Middle frontal gyrus (tissue), 1 donor: ENCODE measurements at regions not wholly inside any gene's neighbourhood (a gene's known extent, or its start where the extent isn't known, plus 50 kb on each side); places are given as distances from the start of the nearest gene placed in this dataset.
"Not testable (repeated sequence)": the region's sequence is repeated elsewhere in the genome, so short reads cannot be mapped to it uniquely, and the experiment has no call there.

Experiments
- DNase-seq: peaks from one replicate; pipeline ENCODE4 v3.0.0-alpha.2; 2015; ENCODE audit warnings: low spot score; ENCODE audit errors: extremely low spot score

DNA sequence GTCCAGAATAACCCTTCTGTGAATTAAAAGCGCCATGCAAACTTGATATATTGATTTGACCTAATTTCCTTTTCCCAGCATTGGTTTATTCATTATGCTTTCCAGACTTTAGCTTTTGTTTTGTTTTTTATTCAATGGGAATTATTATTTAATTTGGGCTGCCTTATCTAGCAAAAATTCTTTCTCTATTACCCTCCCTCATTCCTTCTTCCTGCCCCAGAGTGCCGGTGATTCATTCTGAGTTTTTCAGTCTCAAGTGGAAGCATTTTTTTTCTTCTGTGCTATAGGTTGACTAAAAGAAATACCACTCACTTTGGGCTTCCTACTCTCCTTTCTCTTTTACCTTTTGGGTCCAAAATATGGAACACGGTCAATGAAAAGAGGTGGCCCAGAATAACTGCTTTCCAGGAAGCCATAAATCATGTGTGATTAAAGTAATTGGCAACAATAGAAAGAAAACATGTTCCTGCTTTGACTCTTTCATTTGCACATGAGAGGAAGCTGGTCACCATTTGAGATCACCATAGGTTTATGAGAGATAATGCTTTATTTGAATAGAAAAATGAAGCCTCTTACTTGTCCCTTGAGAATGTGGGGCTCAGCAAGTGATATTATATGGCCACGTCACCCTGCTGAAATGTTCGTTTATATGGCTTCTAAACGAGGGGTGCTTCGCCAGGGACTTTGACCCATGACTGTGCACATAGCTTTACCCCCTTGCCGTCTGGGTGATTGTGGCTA is 422.8 kb upstream of the ZEB2 start:
- DNase-seq: no peak

DNA sequence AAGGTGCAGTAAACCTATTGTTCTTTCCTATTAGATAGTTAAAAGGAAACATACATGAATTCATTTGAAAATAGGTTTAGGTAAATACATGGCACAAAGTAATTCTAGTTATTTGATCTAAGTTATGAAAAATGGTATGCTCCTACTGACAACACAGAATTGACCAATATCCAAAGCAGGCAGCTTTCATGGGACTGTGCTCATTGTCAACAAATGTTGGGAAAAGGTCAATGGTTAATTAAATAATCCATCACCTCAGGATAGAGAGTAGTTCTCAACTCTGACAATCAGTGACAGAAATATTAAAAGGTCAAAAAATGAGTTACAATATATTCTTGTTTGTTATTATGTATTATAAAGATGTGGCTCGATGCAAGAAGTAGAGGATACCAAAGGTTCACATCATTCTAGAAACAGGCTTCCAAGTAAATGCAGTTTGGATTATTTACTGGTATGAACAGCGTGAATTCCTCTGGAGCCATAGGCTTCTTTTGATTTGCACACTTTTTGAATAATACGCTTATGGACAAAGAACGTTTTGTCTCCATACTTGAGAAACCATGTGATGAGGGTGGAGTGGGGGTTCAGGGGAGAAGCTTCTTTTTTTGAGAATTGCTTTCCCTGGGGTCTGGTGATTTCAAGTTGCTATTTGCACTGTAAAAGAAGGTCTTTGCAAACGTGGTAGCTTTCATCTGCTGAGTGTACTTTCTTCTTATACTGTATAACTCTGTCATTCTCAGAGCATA is 422.0 kb upstream of the ZEB2 start:
- no peak for DNase-seq

DNA sequence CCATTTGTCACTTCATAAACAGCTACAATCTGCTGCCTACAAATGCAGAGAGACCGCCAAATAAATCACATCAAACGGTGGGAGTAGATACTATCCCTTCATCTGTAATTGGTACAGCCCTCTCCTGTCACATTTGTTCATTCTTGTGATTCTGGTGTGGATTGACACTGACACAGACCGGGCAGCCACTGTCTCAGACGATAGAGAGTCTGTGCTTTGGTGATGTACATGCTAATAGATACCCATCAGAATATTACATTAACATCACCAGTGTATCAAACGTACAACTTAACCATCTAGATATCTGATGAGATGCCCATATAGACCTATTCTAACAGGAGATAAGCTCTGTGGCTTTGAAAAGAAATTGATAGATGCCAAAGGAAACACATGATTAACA is 419.7 kb upstream of the ZEB2 start:
- DNase-seq: no peak

DNA sequence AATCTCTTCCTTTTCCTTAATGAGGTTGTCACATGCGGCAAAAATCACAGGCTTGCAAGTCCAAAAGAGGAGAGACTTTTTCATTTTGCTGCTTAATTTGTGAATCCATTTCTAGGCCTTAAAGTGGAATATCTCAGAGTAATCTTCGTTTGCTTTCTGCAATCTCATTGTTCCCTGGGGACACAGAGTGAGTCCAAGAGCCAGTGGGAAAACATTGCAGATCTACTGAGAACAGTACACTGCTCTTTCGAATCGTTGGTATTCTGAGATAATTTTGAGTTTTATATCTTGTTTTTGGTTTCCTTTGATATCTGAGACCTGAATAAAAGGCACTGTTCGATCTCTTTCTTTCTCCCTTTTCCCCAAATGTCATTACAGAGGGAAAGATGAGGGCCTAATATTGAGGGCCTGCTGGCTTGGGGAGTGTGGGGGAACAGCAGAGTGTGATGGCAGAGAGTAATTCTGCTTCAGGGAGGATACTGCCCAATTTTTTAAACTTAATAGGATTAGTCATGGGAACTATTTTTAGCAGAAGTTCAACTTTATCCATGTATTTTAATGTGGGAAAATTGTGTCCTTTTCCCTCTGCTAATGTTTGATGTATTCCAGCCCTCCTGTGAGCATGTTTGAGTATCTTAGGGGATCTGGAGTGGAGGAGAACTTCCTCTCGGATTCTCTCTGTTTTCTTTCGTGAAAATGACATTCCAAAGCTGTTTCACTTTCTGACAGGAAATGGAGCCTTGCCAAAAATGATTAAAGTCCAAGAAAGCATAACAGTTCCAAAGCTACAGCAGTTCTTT is 418.2 kb upstream of the ZEB2 start:
- no peak for DNase-seq

DNA sequence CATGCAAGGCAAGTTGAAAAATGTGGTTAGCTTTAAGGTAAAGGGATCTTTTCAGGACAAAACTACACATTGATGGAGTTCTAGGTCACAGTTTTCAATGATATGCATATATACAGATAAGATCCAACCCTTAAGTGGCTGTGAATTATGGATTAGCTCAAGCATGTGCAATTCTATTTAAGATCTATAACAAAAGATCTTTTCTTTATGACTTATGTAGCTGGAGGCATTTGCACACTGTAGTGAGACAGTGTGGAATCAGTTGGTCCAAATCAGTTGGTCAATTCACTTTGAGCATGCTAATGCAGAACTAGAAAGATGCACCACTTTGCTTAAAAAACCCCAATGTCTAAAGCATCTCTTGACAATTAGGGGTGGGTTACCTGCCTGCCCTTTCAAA is 417.1 kb upstream of the ZEB2 start:
- DNase-seq: no peak

DNA sequence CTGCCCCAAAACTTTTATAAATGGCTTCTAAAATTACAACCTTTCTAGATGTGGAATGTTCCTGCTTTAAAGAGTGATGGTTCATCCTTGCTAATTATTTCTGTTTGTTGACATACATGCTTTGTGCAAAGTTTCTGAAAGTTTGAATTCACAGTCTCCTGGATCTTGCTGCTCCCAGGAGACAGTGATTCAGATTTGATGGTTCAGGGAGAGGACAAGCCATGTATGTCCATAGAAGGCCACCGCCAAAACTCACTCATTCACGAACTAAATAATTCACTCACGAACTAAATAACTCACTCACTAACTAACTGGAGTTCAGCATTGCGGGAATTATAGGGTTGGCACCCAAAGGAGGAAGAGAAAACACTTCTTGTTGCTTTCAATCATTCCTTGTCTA is 416.5 kb upstream of the ZEB2 start:
- no peak for DNase-seq

DNA sequence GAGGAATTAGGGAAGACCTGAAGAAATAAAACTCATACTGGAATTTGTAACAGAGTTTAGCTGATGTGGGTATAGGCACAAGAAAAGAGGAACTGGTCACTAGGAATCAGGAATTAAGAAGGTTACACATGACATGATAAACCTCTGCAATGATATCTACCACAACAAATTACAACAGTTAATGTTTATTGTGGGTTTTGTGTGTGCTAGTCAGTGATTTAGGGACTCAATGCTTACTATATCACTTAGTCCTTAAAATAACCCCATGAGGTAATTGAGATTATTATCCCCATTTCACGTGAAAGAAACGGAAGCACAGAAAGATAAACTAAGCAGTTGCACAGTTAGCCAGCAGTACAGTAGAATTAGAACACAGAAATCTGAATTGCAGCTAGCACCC is 415.8 kb upstream of the ZEB2 start:
- DNase-seq: no peak

DNA sequence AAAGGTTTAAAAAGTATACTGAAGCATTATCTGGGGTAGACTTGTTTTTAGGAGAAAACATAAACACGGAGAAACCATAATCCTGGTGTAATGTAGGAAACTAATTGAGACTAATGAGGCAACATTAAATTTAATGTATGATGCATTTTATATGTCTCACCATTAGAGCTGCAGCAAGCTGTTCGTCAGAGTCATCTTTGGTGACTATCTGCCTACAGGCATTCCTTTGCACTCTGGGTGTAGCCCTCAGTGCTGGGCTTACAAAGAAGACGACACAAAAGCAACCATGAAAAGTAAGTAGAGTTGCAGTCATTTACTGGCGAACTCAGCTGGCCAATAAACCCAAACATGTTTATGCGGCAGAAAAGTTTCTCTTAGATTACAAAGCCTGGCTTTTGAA is 415.3 kb upstream of the ZEB2 start:
- DNase-seq: no peak

DNA sequence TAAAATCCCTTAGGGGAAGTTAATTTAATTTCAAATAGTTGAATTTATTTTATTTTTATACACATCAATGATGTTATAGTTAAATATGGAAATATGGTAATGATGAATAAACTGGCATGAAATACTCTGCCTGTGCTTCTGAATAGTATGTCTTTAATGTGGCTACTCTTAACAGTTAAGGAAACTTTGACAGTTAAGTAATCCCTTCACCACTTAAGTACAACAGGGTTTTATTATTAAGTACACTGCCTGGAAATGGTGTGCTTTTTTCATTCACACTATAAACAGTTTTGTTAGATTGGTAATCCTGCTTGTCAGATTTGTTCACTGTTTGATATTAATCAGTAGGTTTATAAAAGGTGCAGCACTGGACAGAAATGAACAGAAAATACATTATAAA is 412.0 kb upstream of the ZEB2 start:
- no peak for DNase-seq

DNA sequence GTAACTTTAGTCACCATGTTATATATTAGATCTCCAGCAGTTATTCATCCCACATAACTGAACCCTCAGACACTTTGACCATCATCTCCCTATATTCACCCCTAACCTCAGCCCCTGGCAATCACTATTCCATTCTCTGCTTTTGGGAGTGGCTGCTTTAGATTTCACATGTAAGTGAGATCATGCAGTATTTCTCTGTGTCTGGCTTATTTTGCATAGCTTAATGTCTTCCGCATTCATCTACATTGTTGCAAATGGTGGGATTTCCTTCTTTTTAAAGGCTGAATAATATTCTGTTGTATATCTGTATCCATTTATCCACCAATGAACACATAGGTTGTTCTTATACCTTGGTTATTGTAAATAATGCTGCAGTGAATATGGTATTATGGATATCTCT is 411.6 kb upstream of the ZEB2 start:
- no peak for DNase-seq

DNA sequence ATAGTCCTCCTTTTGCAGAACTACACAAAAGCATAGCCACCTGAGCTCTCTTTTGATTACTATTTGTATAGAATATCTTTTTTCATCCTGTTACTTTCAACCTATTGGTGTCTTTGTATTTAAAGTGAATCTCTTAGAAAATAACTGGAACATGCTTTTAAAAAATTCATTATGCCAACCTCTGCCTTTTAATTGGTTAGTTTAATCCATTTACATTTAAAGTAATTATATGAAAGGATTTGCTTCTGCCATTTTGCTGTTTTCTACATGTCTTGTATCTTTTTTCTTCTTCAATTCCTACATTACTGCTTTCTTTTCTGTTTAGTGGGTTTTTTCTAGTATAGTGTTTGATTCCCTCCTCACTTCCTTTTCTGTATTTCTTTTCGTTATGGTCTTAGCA is 407.5 kb upstream of the ZEB2 start:
- DNase-seq: no peak

DNA sequence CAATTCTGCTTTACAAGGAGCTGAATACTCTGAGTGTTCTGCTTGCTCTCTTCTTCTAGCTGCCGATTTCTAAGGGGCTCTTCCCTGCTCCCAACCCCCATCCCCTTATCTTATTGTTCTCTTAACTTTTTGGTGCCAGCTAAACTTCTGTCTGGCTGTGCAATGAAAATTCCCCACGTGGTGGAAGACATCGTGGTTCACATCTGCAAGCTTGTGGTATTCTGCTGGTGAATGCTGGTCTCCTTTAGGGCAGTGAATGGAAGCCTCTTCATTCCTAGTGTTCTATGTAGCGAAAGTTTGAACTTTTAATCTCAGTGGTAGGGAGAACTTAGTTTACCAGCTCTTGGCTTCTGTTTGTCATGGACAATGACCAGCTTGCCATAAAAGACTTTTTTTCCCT is 406.0 kb upstream of the ZEB2 start:
- no peak for DNase-seq

DNA sequence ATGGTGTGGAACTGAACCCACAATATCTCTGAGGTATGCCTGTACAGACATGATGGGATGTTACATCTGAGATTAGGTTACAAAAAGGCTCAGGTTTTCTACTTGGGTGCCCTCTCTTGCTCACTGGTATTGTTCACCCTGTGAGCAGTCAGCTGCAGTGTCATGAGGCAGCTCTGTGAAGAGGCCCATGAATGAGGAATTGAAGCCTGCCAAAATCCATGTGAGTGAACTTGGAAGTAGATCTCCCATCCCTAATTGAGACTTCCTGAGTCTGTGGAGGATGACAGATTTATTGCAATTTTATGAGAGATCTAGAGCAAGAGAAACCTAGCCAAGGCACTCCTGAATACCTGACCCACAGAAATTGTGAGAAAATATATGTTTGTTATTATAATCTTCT is 404.9 kb upstream of the ZEB2 start:
- no peak for DNase-seq

DNA sequence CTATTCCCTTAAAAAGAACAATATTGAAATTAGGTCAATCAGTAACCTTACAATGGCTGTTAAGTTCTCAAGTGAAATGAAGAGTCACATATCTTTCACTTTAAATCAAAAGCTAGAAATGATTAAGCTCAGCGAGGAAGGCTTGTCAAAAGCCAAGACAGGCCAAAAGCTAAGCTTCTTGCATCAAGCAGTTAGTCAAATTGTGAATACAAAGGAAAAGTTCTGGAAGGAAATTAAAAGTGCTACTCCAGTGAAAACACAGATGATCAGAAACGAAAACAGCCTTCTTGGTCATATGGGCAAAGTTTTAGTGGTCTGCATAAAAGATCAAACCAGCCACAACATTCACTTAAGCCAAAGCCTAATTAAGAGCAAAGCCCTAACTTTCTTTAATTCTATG is 402.6 kb upstream of the ZEB2 start:
- DNase-seq: no peak

DNA sequence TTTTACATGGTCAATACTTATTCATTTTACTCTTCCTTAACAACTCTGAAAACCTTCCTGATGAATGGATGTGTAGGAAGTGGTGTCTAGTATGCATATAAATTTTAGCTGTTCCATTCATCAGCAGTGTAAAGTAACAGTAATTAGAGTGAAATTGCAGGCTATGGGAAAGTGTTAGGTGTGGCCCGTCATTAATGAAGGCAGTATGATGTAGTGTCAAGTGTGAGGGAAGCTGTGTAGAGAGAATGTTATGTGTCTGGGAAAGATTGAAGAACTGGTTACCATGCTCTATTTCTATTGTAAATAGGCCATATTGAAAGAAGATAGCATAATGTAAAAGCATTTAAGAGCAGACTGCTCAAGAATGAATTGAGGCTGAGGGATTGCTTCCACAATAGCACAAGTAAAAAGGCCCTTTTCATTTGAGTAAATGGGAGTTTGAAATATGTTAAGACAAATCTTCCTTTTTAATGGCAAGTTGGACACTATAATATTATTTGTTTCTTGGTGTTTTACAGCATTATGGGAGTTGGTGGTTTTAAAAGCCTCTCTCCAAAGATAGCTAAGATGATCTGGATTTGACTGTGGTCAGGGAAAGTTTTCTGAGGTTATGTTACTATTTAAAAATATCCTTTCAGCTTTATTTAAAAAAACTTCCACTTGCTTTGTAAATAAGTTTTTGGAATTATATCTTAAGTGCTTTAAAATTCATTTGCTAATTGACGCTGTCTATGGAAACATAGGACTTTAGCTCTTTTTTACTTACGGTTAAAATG is 401.0 kb upstream of the ZEB2 start:
- DNase-seq: no peak

DNA sequence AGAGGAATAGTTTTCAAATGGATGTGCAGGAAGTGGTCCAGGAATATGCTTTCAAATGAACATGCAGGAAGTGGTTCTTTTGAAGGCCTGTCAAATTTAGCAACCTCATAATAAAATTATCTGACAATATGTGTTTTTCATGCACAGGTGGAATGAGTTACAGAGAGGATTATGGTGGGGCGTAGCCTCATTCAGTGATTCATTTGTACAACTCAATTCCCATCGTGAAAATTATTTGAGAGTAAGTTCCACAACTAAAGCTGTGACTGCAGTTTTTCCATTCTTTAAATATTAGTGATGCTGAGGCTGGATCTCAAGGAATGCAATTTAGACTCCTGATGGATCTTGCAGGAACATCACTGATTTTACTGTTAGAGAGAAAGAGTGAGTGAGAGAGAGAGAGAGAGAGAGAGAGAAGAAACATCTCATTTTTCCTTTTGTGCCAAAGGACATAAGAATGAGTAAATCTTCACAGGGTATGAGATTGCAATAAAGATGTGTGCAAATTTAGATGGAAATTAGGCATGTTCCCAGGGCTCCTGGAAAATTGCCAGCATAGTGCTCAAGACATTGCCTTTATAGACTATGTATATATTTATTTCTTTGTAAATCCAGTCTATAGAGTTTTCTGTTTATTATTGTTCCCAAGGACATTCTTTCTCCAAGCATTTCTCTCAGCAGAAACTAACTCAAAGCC is 394.9 kb upstream of the ZEB2 start:
- DNase-seq: no peak

DNA sequence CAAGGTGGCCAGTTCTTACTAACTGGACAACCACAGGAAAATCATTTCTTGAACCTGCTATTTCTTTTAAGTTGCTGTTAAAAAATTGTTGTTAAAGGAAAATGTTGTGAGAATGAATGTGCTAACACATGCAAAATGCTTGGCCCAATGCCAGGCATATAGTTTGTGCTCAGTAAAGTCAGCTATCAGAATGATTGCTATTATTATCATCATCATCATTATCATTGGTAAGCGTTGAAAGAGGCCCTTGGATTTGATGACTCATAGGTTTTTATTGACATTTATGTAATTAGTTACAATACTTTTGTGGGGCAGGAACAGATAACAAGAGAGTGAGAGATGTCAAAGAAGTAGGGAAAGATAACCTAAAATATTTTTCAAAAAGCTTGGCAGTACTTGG is 394.2 kb upstream of the ZEB2 start:
- no peak for DNase-seq

DNA sequence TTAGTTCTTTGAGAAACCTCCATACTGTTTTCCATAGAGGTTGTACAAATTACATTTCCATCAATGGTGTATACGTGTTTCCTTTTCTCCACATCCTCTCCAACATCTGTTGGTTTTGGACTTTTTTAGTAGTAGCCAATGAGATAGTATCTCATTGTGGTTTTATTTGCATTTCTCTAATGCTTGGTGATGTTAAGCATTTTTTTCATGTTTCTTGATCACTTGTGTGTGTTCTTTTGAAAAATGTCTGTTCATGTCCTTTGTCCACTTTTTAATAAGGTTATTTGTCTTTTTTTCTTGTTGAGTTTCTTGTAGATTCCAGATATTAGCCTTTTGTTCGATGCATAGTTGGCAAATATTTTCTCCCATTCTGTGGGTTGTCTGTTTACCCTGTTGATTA is 392.3 kb upstream of the ZEB2 start:
- no peak for DNase-seq

DNA sequence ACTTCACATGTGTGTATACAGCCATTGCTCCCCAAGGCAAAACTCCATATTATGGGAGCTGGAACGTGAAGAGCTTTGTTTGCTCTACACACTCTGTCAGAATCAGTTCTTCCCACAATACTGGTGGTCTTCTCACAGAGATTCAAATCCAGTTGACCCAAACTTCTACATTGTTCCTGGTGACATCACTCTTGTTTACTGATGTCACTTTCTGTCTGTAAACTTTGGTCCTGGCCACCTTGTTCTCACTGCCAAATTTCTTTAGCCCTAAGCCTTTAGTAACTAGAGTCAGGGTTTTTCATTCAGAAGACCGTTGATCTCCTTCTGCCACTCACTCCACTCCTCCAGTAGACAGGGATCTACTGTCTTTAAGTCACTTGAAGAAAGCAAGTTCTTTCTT is 386.0 kb upstream of the ZEB2 start:
- DNase-seq: no peak

DNA sequence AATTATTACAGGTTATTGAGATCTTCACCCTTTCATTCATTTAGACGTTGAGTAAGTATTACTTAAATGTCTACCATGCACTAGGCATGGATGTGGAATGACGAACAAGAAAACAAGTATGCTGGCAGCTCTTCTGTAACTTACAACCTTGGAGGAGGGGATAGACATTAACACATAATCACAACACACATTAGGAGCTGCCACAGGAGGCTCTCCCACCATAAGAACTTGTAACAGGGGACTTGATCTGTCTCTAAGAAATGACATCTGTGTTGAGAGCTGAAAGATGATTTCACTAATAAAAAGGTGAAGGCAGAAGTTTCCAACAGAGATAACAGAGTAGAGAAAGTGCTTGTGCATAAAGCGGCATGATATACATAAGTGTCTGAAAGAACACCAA is 384.7 kb upstream of the ZEB2 start:
- DNase-seq: no peak

DNA sequence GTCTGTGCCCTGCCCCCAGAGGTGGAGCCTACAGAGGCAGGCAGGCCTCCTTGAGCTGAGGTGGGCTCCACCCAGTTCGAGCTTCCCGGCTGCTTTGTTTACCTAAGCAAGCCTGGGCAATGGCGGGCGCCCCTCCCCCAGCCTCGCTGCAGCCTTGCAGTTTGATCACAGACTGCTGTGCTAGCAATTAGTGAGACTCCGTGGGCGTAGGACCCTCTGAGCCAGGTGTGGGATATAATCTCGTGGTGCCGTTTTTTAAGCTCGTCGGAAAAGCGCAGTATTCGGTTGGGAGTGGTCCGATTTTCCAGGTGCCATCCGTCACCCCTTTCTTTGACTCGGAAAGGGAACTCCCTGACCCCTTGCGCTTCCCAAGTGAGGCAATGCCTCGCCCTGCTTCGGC is 383.1 kb upstream of the ZEB2 start:
- not testable (repeated sequence) for DNase-seq
